ENCODE measurements at regions not wholly inside any gene's neighbourhood (a gene's known extent, or its start where the extent isn't known, plus 50 kb on each side); places are given as distances from the start of the nearest gene placed in this dataset.

DNA sequence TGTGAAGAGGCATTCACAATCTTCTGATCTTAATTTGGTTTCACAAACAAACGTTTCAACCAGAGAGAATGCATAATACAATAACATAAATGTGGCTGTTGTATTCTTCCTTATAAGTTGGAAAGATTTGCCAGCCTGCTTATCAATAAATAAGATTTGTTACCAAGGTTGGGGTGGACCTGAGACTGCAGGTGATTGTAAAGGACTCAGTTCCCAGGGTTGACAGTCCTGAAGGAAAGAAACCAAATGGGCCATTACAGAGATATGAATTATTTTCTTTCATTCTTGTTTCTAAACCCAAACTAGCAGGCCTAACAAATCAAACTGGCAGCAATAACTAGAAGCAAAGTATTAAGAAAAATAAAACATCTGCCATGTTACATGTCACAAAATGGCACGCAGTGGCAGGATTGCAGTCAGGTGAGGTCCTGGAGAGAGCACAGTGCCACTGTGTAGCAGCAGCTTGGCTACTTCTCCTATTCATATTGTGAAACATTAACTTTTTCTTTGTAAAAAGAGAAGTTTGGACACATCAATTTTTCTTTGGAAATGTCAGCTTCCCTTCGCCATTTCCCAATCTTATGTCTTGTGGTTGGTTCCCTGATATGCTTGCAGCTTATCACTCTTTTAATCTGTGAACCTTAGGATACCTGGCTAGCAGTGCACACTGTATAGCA, 133.8 kb upstream of the EMCN start:
- TF ChIP-seq POLR2A (IDR thresholded peaks at IDR 0.05), result no peak
- TF ChIP-seq, protein P1, sequence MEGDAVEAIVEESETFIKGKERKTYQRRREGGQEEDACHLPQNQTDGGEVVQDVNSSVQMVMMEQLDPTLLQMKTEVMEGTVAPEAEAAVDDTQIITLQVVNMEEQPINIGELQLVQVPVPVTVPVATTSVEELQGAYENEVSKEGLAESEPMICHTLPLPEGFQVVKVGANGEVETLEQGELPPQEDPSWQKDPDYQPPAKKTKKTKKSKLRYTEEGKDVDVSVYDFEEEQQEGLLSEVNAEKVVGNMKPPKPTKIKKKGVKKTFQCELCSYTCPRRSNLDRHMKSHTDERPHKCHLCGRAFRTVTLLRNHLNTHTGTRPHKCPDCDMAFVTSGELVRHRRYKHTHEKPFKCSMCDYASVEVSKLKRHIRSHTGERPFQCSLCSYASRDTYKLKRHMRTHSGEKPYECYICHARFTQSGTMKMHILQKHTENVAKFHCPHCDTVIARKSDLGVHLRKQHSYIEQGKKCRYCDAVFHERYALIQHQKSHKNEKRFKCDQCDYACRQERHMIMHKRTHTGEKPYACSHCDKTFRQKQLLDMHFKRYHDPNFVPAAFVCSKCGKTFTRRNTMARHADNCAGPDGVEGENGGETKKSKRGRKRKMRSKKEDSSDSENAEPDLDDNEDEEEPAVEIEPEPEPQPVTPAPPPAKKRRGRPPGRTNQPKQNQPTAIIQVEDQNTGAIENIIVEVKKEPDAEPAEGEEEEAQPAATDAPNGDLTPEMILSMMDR (IDR thresholded peaks at IDR 0.05), result no peak
- no peak for TF ChIP-seq POLR2AphosphoS5 (IDR thresholded peaks at IDR 0.05; ENCODE audit: insufficient read depth in 1 of 2, low read depth in 1 of 2)
- no peak for DNase-seq (ENCODE audit: extremely low spot score in 2 of 2)
- Histone ChIP-seq H3K27me3 (no peaks in the 10 kb centered on the region), H3K36me3 (no peaks in the 10 kb centered on the region), H3K27ac (no peak overlapping the region), H3K9me3 (no peaks in the 10 kb centered on the region), H3K4me3 (no peak overlapping the region), H3K4me1 (no peaks in the 10 kb centered on the region)
- intact Hi-C loops (cut with DNase I), result no loop called here

DNA sequence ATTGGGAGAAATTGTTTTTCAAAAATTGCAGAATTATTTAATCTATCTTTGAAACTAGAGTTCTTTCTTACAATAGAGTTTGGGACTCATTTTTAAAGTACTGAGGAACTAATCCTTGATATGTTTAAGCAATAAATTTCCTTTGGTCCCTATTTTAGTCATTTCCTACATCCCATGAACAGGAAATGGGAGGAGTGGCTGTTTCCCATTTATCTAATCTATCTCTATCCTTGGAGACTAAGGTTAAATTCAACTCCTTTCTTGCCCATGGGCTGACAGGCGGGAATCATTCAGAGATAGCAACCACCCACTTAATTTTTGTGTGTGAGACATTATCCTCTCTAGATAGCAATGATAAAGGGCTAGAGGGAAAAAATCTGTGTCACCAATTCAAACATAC, 131.6 kb upstream of the EMCN start:
- Histone ChIP-seq H3K4me3 (no peak overlapping the region), H3K4me1 (no peaks in the 10 kb centered on the region), H3K27me3 (no peaks in the 10 kb centered on the region), H3K36me3 (no peaks in the 10 kb centered on the region), H3K9me3 (no peaks in the 10 kb centered on the region), H3K27ac (no peak overlapping the region)
- intact Hi-C loops (cut with DNase I), result no loop called here
- no peak for DNase-seq (ENCODE audit: extremely low spot score in 2 of 2)
- TF ChIP-seq POLR2A (IDR thresholded peaks at IDR 0.05) (no peak), POLR2AphosphoS5 (IDR thresholded peaks at IDR 0.05; ENCODE audit: insufficient read depth in 1 of 2, low read depth in 1 of 2) (no peak)
- TF ChIP-seq, protein P1 (IDR thresholded peaks at IDR 0.05), result no peak

DNA sequence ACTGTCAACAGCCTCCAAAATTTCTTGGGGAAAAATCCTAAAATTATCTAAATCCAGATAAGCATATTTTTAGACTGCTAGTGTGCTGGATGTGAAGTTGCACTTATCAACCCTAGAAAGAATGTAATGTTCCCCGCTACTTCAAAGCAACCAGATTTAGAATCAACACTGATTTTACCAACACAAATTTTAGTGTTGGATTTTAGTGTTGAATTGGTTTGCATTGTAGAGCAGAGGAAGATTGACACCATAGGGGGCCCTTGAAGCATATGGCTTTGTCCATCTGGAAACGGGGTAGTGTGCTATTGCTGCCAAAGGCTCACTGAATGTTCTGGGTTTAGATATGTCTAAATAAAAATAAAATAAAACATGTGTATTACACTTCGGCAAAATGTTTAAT, 126.3 kb upstream of the EMCN start:
- H3K9me3 ChIP-seq, result no peaks in the 10 kb centered on the region
- no peak for TF ChIP-seq POLR2AphosphoS5 (IDR thresholded peaks at IDR 0.05; ENCODE audit: insufficient read depth in 1 of 2, low read depth in 1 of 2)
- TF ChIP-seq POLR2A (IDR thresholded peaks at IDR 0.05), result no peak
- TF ChIP-seq, protein P1 (IDR thresholded peaks at IDR 0.05), result no peak
- H3K4me1 ChIP-seq, result no peaks in the 10 kb centered on the region
- DNase-seq (ENCODE audit: extremely low spot score in 2 of 2), result no peak
- no peaks in the 10 kb centered on the region for H3K27me3 ChIP-seq
- no peaks in the 10 kb centered on the region for H3K36me3 ChIP-seq
- H3K4me3 ChIP-seq, result no peak overlapping the region
- no peak overlapping the region for H3K27ac ChIP-seq
- intact Hi-C loops (cut with DNase I), result no loop called here

DNA sequence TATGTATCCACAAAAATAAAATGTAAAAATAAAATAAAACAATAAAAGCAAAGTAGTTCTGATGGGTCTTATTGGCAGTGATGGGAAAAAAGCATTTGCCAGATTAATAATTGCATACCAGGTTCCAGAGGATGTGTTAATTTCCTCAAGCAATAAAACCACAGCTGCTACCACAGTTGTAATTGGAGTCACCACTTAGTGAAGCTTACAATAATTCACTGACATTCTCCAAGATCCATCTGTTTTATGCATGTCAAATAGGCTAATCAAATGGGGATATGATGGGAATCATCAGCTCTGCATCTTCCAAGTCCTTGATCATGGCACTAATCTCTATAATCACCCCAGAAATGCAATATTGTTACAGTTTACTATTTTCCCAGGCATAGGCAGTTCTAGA, 123.5 kb upstream of the EMCN start:
- no peaks in the 10 kb centered on the region for H3K36me3 ChIP-seq
- no peaks in the 10 kb centered on the region for H3K4me1 ChIP-seq
- no peak overlapping the region for H3K4me3 ChIP-seq
- intact Hi-C loops (cut with DNase I), result no loop called here
- H3K27me3 ChIP-seq, result no peaks in the 10 kb centered on the region
- H3K9me3 ChIP-seq, result no peaks in the 10 kb centered on the region
- no peak for DNase-seq (ENCODE audit: extremely low spot score in 2 of 2)
- TF ChIP-seq, protein P1 (IDR thresholded peaks at IDR 0.05), result no peak
- TF ChIP-seq POLR2A (IDR thresholded peaks at IDR 0.05) (no peak), POLR2AphosphoS5 (IDR thresholded peaks at IDR 0.05; ENCODE audit: insufficient read depth in 1 of 2, low read depth in 1 of 2) (no peak)
- no peak overlapping the region for H3K27ac ChIP-seq

DNA sequence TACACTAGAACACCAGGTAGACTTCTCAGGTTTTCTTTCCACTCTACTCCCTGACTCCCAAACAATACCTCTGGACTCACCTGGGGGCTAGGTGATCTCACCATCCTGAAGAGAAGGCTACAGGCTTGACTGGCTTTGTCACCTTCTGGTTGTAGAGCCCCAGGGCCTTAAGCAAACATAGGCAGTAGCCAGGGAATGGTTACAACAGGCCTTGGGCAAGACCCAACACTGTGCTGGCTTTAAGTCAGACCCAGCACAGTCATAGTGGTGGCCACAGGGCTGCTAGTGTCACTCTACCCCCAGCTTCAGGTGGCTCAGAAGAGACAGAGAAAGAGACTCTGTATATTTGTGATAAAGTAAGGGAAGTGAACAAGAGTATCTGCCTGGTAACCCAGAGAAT, 118.1 kb upstream of the EMCN start:
- no peak for TF ChIP-seq POLR2AphosphoS5 (IDR thresholded peaks at IDR 0.05; ENCODE audit: insufficient read depth in 1 of 2, low read depth in 1 of 2)
- TF ChIP-seq, protein P1 (IDR thresholded peaks at IDR 0.05), result no peak
- no peak for TF ChIP-seq POLR2A (IDR thresholded peaks at IDR 0.05)
- no peaks in the 10 kb centered on the region for H3K36me3 ChIP-seq
- no peak overlapping the region for H3K4me3 ChIP-seq
- no peak for DNase-seq (ENCODE audit: extremely low spot score in 2 of 2)
- no peaks in the 10 kb centered on the region for H3K4me1 ChIP-seq
- H3K27ac ChIP-seq, result no peak overlapping the region
- intact Hi-C loops (cut with DNase I), result no loop called here
- H3K27me3 ChIP-seq, result no peaks in the 10 kb centered on the region
- H3K9me3 ChIP-seq, result no peaks in the 10 kb centered on the region

Data from vagina (tissue), 2 donors.